Activated CD4-positive, alpha-beta T cell treated with anti-CD3 and anti-CD28 coated beads, Interleukin-2, amount 50 U/mL, for 1 hour (primary cell): ENCODE measurements at regions not wholly inside any gene's neighbourhood (a gene's known extent, or its start where the extent isn't known, plus 50 kb on each side); places are given as distances from the start of the nearest gene placed in this dataset.

Experiments used
- DNase-seq: peaks from one replicate; pipeline ENCODE4 v3.0.0-alpha.2; 2020

GRCh38 chr9:120210274-120210673 lies 369.7 kb downstream of the CDK5RAP2 start:
- DNase-seq = no peak

- DNase-seq = no peak
These were observed 376.9 kb downstream of the CDK5RAP2 start for GRCh38 chr9:120202856-120203654.

- no peak for DNase-seq
These were observed 381.9 kb downstream of the CDK5RAP2 start for GRCh38 chr9:120198027-120198426.

- no peak for DNase-seq
These were observed 382.4 kb downstream of the CDK5RAP2 start for GRCh38 chr9:120197605-120198004.

GRCh38 chr9:120191141-120191540 lies 388.8 kb downstream of the CDK5RAP2 start:
- DNase-seq = no peak

- DNase-seq = no peak
These were observed 392.2 kb downstream of the CDK5RAP2 start for GRCh38 chr9:120187758-120188157.

GRCh38 chr9:120186276-120186675 lies 393.7 kb downstream of the CDK5RAP2 start:
- no peak for DNase-seq

GRCh38 chr9:120184266-120184665 lies 395.7 kb downstream of the CDK5RAP2 start:
- no peak for DNase-seq

- DNase-seq = no peak
These were observed 396.4 kb downstream of the CDK5RAP2 start for GRCh38 chr9:120183615-120184014.

- DNase-seq = no peak
These were observed 398.0 kb downstream of the CDK5RAP2 start for GRCh38 chr9:120182011-120182410.

- DNase-seq = no peak
These were observed 402.8 kb downstream of the CDK5RAP2 start for GRCh38 chr9:120177121-120177520.

GRCh38 chr9:120175031-120175430 lies 404.9 kb downstream of the CDK5RAP2 start:
- DNase-seq = no peak

GRCh38 chr9:120161776-120162175 lies 418.2 kb downstream of the CDK5RAP2 start:
- DNase-seq = no peak

- DNase-seq = no peak
These were observed 421.7 kb downstream of the CDK5RAP2 start for GRCh38 chr9:120158221-120158620.

GRCh38 chr9:120156376-120156775 lies 423.6 kb downstream of the CDK5RAP2 start:
- no peak for DNase-seq

- DNase-seq = no peak
These were observed 426.7 kb downstream of the CDK5RAP2 start for GRCh38 chr9:120153258-120153657.

- DNase-seq = no peak
These were observed 427.7 kb downstream of the CDK5RAP2 start for GRCh38 chr9:120152295-120152694.

- DNase-seq = no peak
These were observed 428.2 kb downstream of the CDK5RAP2 start for GRCh38 chr9:120151806-120152205.

GRCh38 chr9:120151149-120151548 lies 428.8 kb downstream of the CDK5RAP2 start:
- DNase-seq = no peak

GRCh38 chr9:120138955-120139354 lies 441.0 kb downstream of the CDK5RAP2 start:
- no peak for DNase-seq

GRCh38 chr9:120137186-120137840 lies 442.7 kb downstream of the CDK5RAP2 start:
- DNase-seq = no peak

- DNase-seq = no peak
These were observed 443.3 kb downstream of the CDK5RAP2 start for GRCh38 chr9:120136696-120137095.

- no peak for DNase-seq
These were observed 462.9 kb downstream of the CDK5RAP2 start for GRCh38 chr9:120117081-120117480.

GRCh38 chr9:120110520-120110919 lies 469.4 kb downstream of the CDK5RAP2 start:
- no peak for DNase-seq

GRCh38 chr9:120109242-120109641 lies 470.7 kb downstream of the CDK5RAP2 start:
- no peak for DNase-seq
